ENCODE measurements at regions not wholly inside any gene's neighbourhood (a gene's known extent, or its start where the extent isn't known, plus 50 kb on each side); places are given as distances from the start of the nearest gene placed in this dataset.

DNA sequence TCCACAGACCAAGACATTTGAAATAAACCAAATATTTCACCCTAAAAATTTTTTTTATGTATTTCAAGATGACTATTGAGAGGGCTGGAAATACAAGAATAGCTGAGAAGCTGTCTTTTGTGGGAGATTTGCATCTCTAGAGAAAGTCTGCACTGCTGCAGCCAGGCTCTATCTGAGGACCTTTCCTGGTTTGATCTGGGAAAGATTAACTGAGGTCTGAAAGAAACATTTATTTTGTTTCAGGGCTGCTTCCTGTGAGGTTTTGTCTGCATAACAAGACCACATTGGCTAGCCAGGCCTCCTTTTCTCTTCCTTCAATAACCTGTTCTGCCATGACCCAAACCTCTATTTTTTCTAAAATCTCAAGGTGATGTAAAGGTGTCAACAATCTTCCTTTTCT, 117.5 kb upstream of the ARHGEF26 start:
- H3K4me3 ChIP-seq (ENCODE audit: low read depth in 1 of 2, low read length in 2 of 2), result no peak overlapping the region

DNA sequence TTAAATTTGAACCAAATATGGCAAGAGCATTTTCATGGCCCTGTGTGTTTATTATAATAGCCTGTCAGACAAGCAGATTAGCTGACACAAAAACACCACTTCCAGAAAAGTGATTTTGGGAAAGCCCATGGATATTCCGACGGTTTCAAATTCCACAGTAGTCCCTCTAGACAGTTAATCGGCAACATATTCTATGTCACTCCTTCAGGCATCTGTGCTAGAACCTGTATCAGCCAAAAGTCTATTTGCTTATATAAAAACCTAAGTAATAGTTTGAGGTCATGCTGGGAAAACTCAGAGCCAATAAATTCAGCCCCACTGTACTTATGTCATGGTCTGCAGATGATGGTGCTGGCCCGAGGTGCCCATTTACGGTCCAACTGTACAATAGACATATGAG, 110.2 kb upstream of the ARHGEF26 start:
- Histone ChIP-seq H3K27ac (ENCODE audit: low read depth, low read length) (no peak overlapping the region), H3K36me3 (ENCODE audit: insufficient read depth, low read length) (no peaks in the 10 kb centered on the region), H3K4me1 (ENCODE audit: insufficient read depth, low read length) (no peaks in the 10 kb centered on the region), H3K27me3 (ENCODE audit: control insufficient read depth in 1 of 2, insufficient read depth in 2 of 2, low read length in 2 of 2) (no peaks in the 10 kb centered on the region), H3K9ac (ENCODE audit: low read length) (no peak overlapping the region), H3K4me3 (ENCODE audit: low read depth in 1 of 2, low read length in 2 of 2) (no peak overlapping the region), H3K9me3 (ENCODE audit: low read length) (no peaks in the 10 kb centered on the region)

More for the DNA sequence above, 117.5 kb upstream of the ARHGEF26 start:
- Histone ChIP-seq H3K9me3 (ENCODE audit: low read length) (no peaks in the 10 kb centered on the region), H3K27ac (ENCODE audit: low read depth, low read length) (no peak overlapping the region), H3K4me1 (ENCODE audit: insufficient read depth, low read length) (no peaks in the 10 kb centered on the region), H3K36me3 (ENCODE audit: insufficient read depth, low read length) (no peaks in the 10 kb centered on the region), H3K9ac (ENCODE audit: low read length) (no peak overlapping the region), H3K27me3 (ENCODE audit: control insufficient read depth in 1 of 2, insufficient read depth in 2 of 2, low read length in 2 of 2) (no peaks in the 10 kb centered on the region)

DNA sequence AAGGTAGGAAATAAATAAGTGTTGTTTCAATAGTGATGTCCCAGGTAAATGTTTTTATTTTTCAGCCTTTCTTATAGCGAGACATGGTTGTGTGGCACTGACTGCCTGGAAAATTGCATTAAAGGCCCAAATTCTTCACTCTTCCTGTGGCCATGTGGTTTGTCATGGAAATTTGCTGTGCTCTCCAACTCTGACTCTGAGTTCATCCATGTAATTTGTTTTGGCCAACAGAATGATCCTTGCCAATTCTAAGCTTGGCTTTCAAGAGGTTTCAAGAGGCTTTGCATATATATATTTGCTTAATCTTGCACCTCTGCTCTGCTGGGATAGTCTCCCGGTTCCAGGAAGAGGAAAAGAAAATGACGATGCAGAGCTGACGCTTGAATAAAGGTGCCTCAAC, 107.5 kb upstream of the ARHGEF26 start:
- Histone ChIP-seq H3K4me3 (ENCODE audit: low read depth in 1 of 2, low read length in 2 of 2) (no peak overlapping the region), H3K27ac (ENCODE audit: low read depth, low read length) (no peak overlapping the region), H3K4me1 (ENCODE audit: insufficient read depth, low read length) (no peaks in the 10 kb centered on the region), H3K27me3 (ENCODE audit: control insufficient read depth in 1 of 2, insufficient read depth in 2 of 2, low read length in 2 of 2) (no peaks in the 10 kb centered on the region), H3K36me3 (ENCODE audit: insufficient read depth, low read length) (no peaks in the 10 kb centered on the region), H3K9me3 (ENCODE audit: low read length) (no peaks in the 10 kb centered on the region), H3K9ac (ENCODE audit: low read length) (no peak overlapping the region)

DNA sequence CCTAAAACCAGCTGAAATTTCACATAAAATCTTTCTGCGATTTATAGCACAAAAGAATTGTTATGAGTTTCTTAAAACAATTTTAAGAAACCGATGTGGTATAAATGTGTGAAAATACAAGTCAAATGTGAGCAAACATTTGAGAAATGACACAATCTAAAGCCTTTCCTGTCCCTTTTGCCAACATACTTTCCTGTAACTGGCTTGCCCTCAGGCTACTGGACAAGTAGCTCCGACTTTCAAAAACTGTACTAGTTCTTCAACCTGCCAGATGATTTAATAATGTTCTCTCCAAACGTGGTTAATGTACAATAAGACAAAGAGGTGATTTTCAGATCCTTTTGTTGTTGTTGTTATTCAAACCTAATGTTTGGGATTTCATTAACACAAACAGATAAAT, 105.9 kb upstream of the ARHGEF26 start:
- Histone ChIP-seq H3K9ac (ENCODE audit: low read length) (no peak overlapping the region), H3K36me3 (ENCODE audit: insufficient read depth, low read length) (no peaks in the 10 kb centered on the region), H3K27me3 (ENCODE audit: control insufficient read depth in 1 of 2, insufficient read depth in 2 of 2, low read length in 2 of 2) (no peaks in the 10 kb centered on the region), H3K4me3 (ENCODE audit: low read depth in 1 of 2, low read length in 2 of 2) (no peak overlapping the region), H3K4me1 (ENCODE audit: insufficient read depth, low read length) (no peaks in the 10 kb centered on the region), H3K9me3 (ENCODE audit: low read length) (no peaks in the 10 kb centered on the region), H3K27ac (ENCODE audit: low read depth, low read length) (no peak overlapping the region)

DNA sequence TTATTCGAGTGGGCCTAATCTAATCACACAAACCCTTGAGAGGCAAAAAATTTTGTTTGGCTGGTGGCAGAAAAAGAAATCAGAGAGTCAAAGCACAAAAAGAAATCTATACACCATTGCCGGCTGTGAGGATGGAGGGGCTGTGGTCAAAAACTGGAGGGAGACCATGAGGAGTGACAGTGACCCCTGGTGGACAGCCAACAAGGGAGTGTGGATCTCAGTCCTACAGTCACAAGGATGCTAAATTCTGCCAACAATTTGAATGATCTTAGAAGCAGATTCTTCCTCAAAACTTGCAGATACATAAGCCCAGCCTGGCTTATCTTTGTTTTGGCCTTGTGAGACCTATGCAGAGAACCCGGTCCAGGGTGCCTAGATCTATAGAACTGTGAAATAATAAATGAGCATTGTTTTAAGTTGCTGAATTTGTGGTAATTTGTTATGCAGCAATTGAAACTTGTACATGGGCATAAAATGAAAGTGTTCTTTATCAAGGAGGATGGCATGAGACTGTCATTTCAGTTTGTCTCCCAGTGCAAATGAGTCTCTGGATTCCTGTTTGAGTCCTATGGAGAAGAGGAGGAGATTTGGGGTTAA, 103.0 kb upstream of the ARHGEF26 start:
- no peak overlapping the region for H3K9ac ChIP-seq (ENCODE audit: low read length)
- no peaks in the 10 kb centered on the region for H3K9me3 ChIP-seq (ENCODE audit: low read length)
- no peaks in the 10 kb centered on the region for H3K36me3 ChIP-seq (ENCODE audit: insufficient read depth, low read length)
- no peak overlapping the region for H3K27ac ChIP-seq (ENCODE audit: low read depth, low read length)
- H3K4me1 ChIP-seq (ENCODE audit: insufficient read depth, low read length), result peaks cover 8% of the 10 kb centered on the region
- H3K27me3 ChIP-seq (ENCODE audit: control insufficient read depth in 1 of 2, insufficient read depth in 2 of 2, low read length in 2 of 2), result no peaks in the 10 kb centered on the region
- no peak overlapping the region for H3K4me3 ChIP-seq (ENCODE audit: low read depth in 1 of 2, low read length in 2 of 2)

DNA sequence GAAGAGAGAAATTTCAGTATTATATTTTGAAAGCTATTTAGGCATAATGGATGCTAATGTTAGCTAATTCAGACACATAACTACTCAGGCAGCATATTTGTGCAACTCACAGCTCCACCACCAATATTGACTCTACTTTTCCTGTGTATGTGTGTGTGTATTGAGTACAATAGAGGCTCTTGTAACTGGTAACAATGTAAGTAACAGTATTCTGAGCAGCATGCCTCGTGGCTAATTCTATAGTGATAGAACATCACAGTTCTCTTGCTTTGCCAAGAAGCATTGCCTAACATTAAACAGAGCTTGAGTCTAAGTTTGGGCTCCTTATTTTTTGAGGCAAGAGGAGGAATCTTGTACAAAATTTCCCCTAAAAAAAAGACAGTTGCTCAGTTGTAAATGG, 98.6 kb upstream of the ARHGEF26 start:
- H3K4me3 ChIP-seq (ENCODE audit: low read depth in 1 of 2, low read length in 2 of 2), result no peak overlapping the region
- no peaks in the 10 kb centered on the region for H3K36me3 ChIP-seq (ENCODE audit: insufficient read depth, low read length)
- H3K9me3 ChIP-seq (ENCODE audit: low read length), result no peaks in the 10 kb centered on the region
- peaks cover 9% of the 10 kb centered on the region for H3K4me1 ChIP-seq (ENCODE audit: insufficient read depth, low read length)
- H3K9ac ChIP-seq (ENCODE audit: low read length), result no peak overlapping the region
- no peaks in the 10 kb centered on the region for H3K27me3 ChIP-seq (ENCODE audit: control insufficient read depth in 1 of 2, insufficient read depth in 2 of 2, low read length in 2 of 2)
- H3K27ac ChIP-seq (ENCODE audit: low read depth, low read length), result peak overlapping the region; percentile 44

DNA sequence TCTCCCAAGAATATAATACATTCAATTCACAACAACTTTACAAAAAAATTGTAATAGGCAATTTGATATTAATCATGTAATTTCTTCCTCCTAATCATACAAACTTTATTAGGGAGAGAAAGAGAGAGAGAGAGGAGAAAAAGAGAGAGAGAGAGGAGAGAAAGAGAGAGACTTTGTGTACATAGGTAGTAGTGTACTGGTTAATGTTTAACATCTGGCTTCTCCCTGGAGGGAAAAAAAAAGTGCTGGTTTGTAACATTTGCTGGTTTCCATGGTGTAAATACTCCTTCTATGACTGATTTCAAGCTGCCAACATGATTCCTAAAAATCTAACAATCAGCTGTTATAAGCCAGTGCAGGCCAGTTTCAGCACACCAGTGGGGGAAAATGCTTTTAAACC, 98.0 kb upstream of the ARHGEF26 start:
- H3K9me3 ChIP-seq (ENCODE audit: low read length), result no peaks in the 10 kb centered on the region
- no peaks in the 10 kb centered on the region for H3K27me3 ChIP-seq (ENCODE audit: control insufficient read depth in 1 of 2, insufficient read depth in 2 of 2, low read length in 2 of 2)
- peaks cover 9% of the 10 kb centered on the region for H3K4me1 ChIP-seq (ENCODE audit: insufficient read depth, low read length)
- peak overlapping the region; percentile 44 for H3K27ac ChIP-seq (ENCODE audit: low read depth, low read length)
- H3K9ac ChIP-seq (ENCODE audit: low read length), result no peak overlapping the region
- no peaks in the 10 kb centered on the region for H3K36me3 ChIP-seq (ENCODE audit: insufficient read depth, low read length)
- H3K4me3 ChIP-seq (ENCODE audit: low read depth in 1 of 2, low read length in 2 of 2), result no peak overlapping the region

DNA sequence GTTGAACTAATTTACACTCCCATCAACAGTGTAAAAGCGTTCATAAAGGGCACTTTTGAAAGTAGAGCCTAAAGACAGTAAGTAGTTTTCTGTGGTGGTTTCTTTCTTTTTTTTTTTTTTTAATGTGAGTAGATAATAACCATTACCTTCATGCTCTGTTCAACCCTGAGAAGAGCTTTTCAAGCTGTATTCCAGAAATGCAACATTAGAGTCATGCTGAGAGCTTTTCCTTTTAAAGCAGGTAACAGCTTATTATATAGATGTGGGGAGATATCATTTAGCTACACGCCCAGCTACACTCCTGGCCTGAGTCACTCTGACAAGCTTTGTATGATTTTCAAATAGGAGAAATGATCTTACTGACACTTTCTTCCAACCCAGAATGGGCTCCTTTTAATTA, 96.2 kb upstream of the ARHGEF26 start:
- no peaks in the 10 kb centered on the region for H3K9me3 ChIP-seq (ENCODE audit: low read length)
- no peak overlapping the region for H3K9ac ChIP-seq (ENCODE audit: low read length)
- no peaks in the 10 kb centered on the region for H3K36me3 ChIP-seq (ENCODE audit: insufficient read depth, low read length)
- no peaks in the 10 kb centered on the region for H3K27me3 ChIP-seq (ENCODE audit: control insufficient read depth in 1 of 2, insufficient read depth in 2 of 2, low read length in 2 of 2)
- H3K4me1 ChIP-seq (ENCODE audit: insufficient read depth, low read length), result peaks cover 17% of the 10 kb centered on the region
- H3K4me3 ChIP-seq (ENCODE audit: low read depth in 1 of 2, low read length in 2 of 2), result no peak overlapping the region
- H3K27ac ChIP-seq (ENCODE audit: low read depth, low read length), result no peak overlapping the region

DNA sequence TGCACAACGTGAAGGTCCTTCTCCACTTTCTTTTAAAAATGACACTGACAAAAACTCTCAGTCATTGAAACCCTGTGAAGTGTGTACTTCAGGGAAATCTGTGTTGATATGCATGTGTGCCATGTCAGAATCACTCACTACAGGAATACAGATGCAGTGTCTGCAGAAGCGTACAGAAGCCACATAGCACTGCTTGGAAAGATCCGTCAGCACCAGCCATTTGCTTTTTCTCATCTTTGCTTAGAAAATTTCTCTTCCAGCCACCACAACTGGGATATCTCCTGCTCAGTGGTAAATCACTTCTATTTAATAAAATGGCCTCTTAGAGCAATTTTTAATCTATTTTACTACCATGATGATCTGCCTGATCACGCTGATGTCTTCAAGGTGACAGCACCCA, 91.3 kb upstream of the ARHGEF26 start:
- H3K9ac ChIP-seq (ENCODE audit: low read length), result no peak overlapping the region
- no peak overlapping the region for H3K4me3 ChIP-seq (ENCODE audit: low read depth in 1 of 2, low read length in 2 of 2)
- no peaks in the 10 kb centered on the region for H3K27me3 ChIP-seq (ENCODE audit: control insufficient read depth in 1 of 2, insufficient read depth in 2 of 2, low read length in 2 of 2)
- H3K4me1 ChIP-seq (ENCODE audit: insufficient read depth, low read length), result peaks cover 33% of the 10 kb centered on the region
- no peaks in the 10 kb centered on the region for H3K9me3 ChIP-seq (ENCODE audit: low read length)
- H3K36me3 ChIP-seq (ENCODE audit: insufficient read depth, low read length), result no peaks in the 10 kb centered on the region
- H3K27ac ChIP-seq (ENCODE audit: low read depth, low read length), result no peak overlapping the region

DNA sequence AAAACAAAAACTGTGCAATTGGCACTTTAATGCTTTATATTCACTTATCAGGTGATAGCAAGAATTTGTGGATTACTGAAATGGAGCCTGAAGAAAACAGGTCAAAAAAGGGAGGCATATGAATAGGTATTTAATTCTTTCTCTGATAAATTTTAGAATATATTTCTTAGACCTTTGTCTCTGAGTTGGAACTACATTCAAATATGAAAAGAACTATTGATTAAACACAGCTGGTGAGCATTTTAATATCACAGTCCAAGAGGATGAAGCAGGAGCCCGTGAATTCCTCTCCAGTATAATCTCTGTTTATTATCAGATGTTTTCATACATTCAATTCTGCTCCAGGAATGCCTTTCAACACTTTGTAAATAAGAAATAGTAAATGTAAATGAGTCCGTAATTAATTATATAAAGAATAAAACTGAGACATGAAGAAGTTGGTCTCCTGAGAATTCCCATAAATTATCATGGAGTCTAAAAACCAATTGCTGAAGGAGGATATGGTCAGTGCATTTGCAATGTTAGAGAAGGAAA, 86.3 kb upstream of the ARHGEF26 start:
- Histone ChIP-seq H3K4me3 (ENCODE audit: low read depth in 1 of 2, low read length in 2 of 2) (no peak overlapping the region), H3K27me3 (ENCODE audit: control insufficient read depth in 1 of 2, insufficient read depth in 2 of 2, low read length in 2 of 2) (no peaks in the 10 kb centered on the region), H3K4me1 (ENCODE audit: insufficient read depth, low read length) (peaks cover 45% of the 10 kb centered on the region), H3K9me3 (ENCODE audit: low read length) (no peaks in the 10 kb centered on the region), H3K9ac (ENCODE audit: low read length) (no peak overlapping the region), H3K27ac (ENCODE audit: low read depth, low read length) (peak overlapping the region; percentile 74), H3K36me3 (ENCODE audit: insufficient read depth, low read length) (no peaks in the 10 kb centered on the region)

DNA sequence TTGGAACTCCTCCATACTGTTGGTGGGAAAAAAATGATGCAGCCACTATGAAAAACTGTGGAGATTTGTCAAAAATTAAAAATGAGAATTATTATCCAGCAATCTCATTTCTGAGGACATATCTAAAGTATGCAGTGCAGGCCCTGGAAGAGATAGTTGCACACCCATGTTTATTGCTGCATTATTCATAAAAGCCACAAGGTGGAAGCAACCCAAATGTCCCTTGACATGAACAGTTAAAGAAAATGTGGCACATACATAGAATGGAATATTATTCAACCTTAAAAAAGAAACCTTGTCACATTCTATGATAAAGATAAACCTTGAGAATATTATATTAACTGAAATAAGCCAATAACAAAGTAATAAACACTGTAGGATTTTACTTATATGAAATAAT, 80.9 kb upstream of the ARHGEF26 start:
- H3K36me3 ChIP-seq (ENCODE audit: insufficient read depth, low read length), result no peaks in the 10 kb centered on the region
- H3K4me1 ChIP-seq (ENCODE audit: insufficient read depth, low read length), result peaks cover 15% of the 10 kb centered on the region
- no peaks in the 10 kb centered on the region for H3K27me3 ChIP-seq (ENCODE audit: control insufficient read depth in 1 of 2, insufficient read depth in 2 of 2, low read length in 2 of 2)
- no peaks in the 10 kb centered on the region for H3K9me3 ChIP-seq (ENCODE audit: low read length)
- no peak overlapping the region for H3K27ac ChIP-seq (ENCODE audit: low read depth, low read length)
- H3K4me3 ChIP-seq (ENCODE audit: low read depth in 1 of 2, low read length in 2 of 2), result no peak overlapping the region
- H3K9ac ChIP-seq (ENCODE audit: low read length), result no peak overlapping the region

DNA sequence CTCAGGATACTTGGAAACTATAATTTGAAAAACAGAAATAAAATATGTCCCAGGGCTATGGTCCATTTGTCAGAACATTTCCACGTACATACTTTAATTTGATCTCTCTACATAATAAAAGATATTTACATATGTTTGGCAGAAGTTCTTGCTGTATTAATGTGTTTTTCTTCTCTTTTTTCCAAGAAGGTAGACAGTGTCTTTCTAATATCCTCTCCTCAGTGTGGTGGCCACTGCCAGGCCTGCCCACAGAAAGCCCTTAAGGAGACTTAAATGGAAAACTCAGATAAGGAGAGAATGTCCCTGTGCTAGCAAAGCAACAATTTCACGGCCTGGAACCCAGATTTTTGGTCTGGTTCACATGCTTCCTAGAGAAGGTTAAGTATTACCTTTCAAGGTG, 76.5 kb upstream of the ARHGEF26 start:
- Histone ChIP-seq H3K27ac (ENCODE audit: low read depth, low read length) (no peak overlapping the region), H3K9ac (ENCODE audit: low read length) (no peak overlapping the region), H3K27me3 (ENCODE audit: control insufficient read depth in 1 of 2, insufficient read depth in 2 of 2, low read length in 2 of 2) (no peaks in the 10 kb centered on the region), H3K36me3 (ENCODE audit: insufficient read depth, low read length) (no peaks in the 10 kb centered on the region), H3K4me3 (ENCODE audit: low read depth in 1 of 2, low read length in 2 of 2) (no peak overlapping the region), H3K4me1 (ENCODE audit: insufficient read depth, low read length) (no peaks in the 10 kb centered on the region), H3K9me3 (ENCODE audit: low read length) (no peaks in the 10 kb centered on the region)
